Mesenchymal stem cell (in vitro differentiated cells and primary cell): ENCODE measurements at regions not wholly inside any gene's neighbourhood (a gene's known extent, or its start where the extent isn't known, plus 50 kb on each side); places are given as distances from the start of the nearest gene placed in this dataset.

Source experiments
- DNase-seq: peaks from one replicate; pipeline ENCODE4 v3.0.0-alpha.2; 2013
- H2AFZ ChIP-seq: one replicate; pipeline ENCODE4 v1.6.1; 2013; ENCODE audit warnings: low read depth, mild to moderate bottlenecking, control low read depth, inconsistent platforms, low read length, moderate library complexity
- H2AK5ac ChIP-seq: 2 replicates; pipeline ENCODE4 v1.6.1; 2013; ENCODE audit warnings: low read length, moderate library complexity, mild to moderate bottlenecking, inconsistent platforms; ENCODE audit not compliant: severe bottlenecking
- H2BK120ac ChIP-seq: one replicate; pipeline ENCODE4 v1.6.1; 2013; ENCODE audit warnings: low read depth, mild to moderate bottlenecking, inconsistent platforms, low read length, moderate library complexity
- H2BK12ac ChIP-seq, 2 experiments: one replicate each; pipeline ENCODE4 v1.6.1; 2013; ENCODE audit warnings: inconsistent platforms in 2 of 2, low read length in 2 of 2, mild to moderate bottlenecking in 2 of 2, moderate library complexity in 2 of 2, control low read depth in 1 of 2
- H2BK15ac ChIP-seq: one replicate; pipeline ENCODE4 v1.6.1; 2013; ENCODE audit warnings: mild to moderate bottlenecking, low read depth, inconsistent platforms; ENCODE audit not compliant: poor library complexity, severe bottlenecking
- H2BK5ac ChIP-seq: 2 replicates; pipeline ENCODE4 v1.6.1; 2013; ENCODE audit warnings: low read depth, mild to moderate bottlenecking, low read length, control low read depth, inconsistent platforms; ENCODE audit not compliant: poor library complexity, severe bottlenecking
- H3K14ac ChIP-seq, 2 experiments: one replicate each; pipeline ENCODE4 v1.6.1; 2013; ENCODE audit warnings: inconsistent platforms in 2 of 2, low read length in 2 of 2, control low read depth in 1 of 2, mild to moderate bottlenecking in 1 of 2, moderate library complexity in 1 of 2
- H3K18ac ChIP-seq, 2 experiments: one replicate each; pipeline ENCODE4 v1.6.1; 2013; ENCODE audit warnings: inconsistent platforms in 2 of 2, low read length in 2 of 2, control low read depth in 1 of 2, low read depth in 1 of 2, mild to moderate bottlenecking in 1 of 2
- H3K23ac ChIP-seq, 2 experiments: one replicate each; pipeline ENCODE4 v1.6.1; 2013; ENCODE audit warnings: inconsistent platforms in 2 of 2, low read length in 2 of 2, mild to moderate bottlenecking in 2 of 2, moderate library complexity in 2 of 2, control low read depth in 1 of 2
- H3K27ac ChIP-seq: 2 replicates; pipeline ENCODE4 v1.5.1; 2013; ENCODE audit warnings: mild to moderate bottlenecking, moderate library complexity, low read length, control low read depth, inconsistent platforms; ENCODE audit not compliant: poor library complexity, severe bottlenecking
- H3K27me3 ChIP-seq, 2 experiments: 2 replicates each; pipeline versions ENCODE4 v1.6.1 to v1.7.0; 2013; ENCODE audit warnings: low read length in 2 of 2, mild to moderate bottlenecking in 2 of 2, moderate library complexity in 2 of 2, control low read depth in 1 of 2, inconsistent platforms in 1 of 2; ENCODE audit not compliant: control insufficient read depth in 1 of 2, insufficient read depth in 1 of 2
- H3K36me3 ChIP-seq, 2 experiments: 2 replicates each; pipeline versions ENCODE4 v1.6.1 to v1.7.0; 2013; ENCODE audit warnings: low read length in 2 of 2, control low read depth in 1 of 2, inconsistent platforms in 1 of 2, low read depth in 1 of 2, mild to moderate bottlenecking in 1 of 2; ENCODE audit not compliant: insufficient read depth in 2 of 2, control insufficient read depth in 1 of 2
- H3K4ac ChIP-seq, 2 experiments: one replicate each; pipeline ENCODE4 v1.6.1; 2013; ENCODE audit warnings: inconsistent platforms in 2 of 2, low read length in 2 of 2, mild to moderate bottlenecking in 2 of 2, moderate library complexity in 2 of 2, control low read depth in 1 of 2, low read depth in 1 of 2
- H3K4me1 ChIP-seq: 2 replicates; pipeline ENCODE4 v1.6.1; 2013; ENCODE audit warnings: low read depth, low read length, control low read depth; ENCODE audit not compliant: control insufficient read depth, insufficient read depth
- H3K4me2 ChIP-seq: 2 replicates; pipeline ENCODE4 v1.6.1; 2013; ENCODE audit warnings: low read length, mild to moderate bottlenecking, inconsistent platforms; ENCODE audit not compliant: poor library complexity, severe bottlenecking
- H3K4me3 ChIP-seq, 2 experiments: 2 replicates each; pipeline versions ENCODE4 v1.5.1 to v1.7.0; 2013; ENCODE audit warnings: low read length in 2 of 2, mild to moderate bottlenecking in 2 of 2, control low read depth in 1 of 2, low read depth in 1 of 2; ENCODE audit not compliant: insufficient read depth in 1 of 2
- H3K79me1 ChIP-seq: replicated peaks from 2 replicates; pipeline ENCODE4 v1.6.1; 2013; ENCODE audit warnings: mild to moderate bottlenecking, control low read depth, low read length, inconsistent platforms; ENCODE audit not compliant: poor library complexity, severe bottlenecking
- H3K9ac ChIP-seq: 2 replicates; pipeline ENCODE4 v1.7.0; 2013; ENCODE audit warnings: mild to moderate bottlenecking, low read length, moderate library complexity
- H3K9me3 ChIP-seq: 2 replicates; pipeline ENCODE4 v1.7.0; 2013; ENCODE audit warnings: mild to moderate bottlenecking, low read length; ENCODE audit not compliant: control insufficient read depth
- H4K8ac ChIP-seq: one replicate; pipeline ENCODE4 v1.6.1; 2013; ENCODE audit warnings: inconsistent platforms, mild to moderate bottlenecking, low read length, moderate library complexity
- H4K91ac ChIP-seq: one replicate; pipeline ENCODE4 v1.6.1; 2013; ENCODE audit warnings: mild to moderate bottlenecking, low read length, inconsistent platforms
- WGBS: methylation state at CpG from one replicate; pipeline ENCODE4 v1.1.7; 2013; ENCODE audit warnings: mixed read lengths; 5-methylcytosine and 5-hydroxymethylcytosine counted together

- no peak overlapping the region for H2BK5ac ChIP-seq
- H4K8ac ChIP-seq, result no peak overlapping the region
- H3K14ac ChIP-seq, result no peak overlapping the region
- no peak for DNase-seq
- no peak overlapping the region for H4K91ac ChIP-seq
- H2AK5ac ChIP-seq, result no peak overlapping the region
- no peak overlapping the region for H3K9ac ChIP-seq
- no peak overlapping the region for H2BK15ac ChIP-seq
- H3K23ac ChIP-seq, result no peak overlapping the region
- no peak overlapping the region for H3K18ac ChIP-seq
- H2BK12ac ChIP-seq, result no peak overlapping the region
- H3K4me2 ChIP-seq, result no peak overlapping the region
- H3K9me3 ChIP-seq, result peaks cover 14% of the 10 kb centered on the region
- H3K4me3 ChIP-seq, result no peak overlapping the region
- H3K27me3 ChIP-seq, result no peaks in the 10 kb centered on the region
- H3K79me1 ChIP-seq, result no peaks in the 10 kb centered on the region
- H3K36me3 ChIP-seq, result no peaks in the 10 kb centered on the region
- H3K27ac ChIP-seq, result no peak overlapping the region
- no peak overlapping the region for H2AFZ ChIP-seq
- 76% methylated on average over 2 of the region's 6 CpGs for WGBS
- no peak overlapping the region for H2BK120ac ChIP-seq
- no peak overlapping the region for H3K4ac ChIP-seq
- H3K4me1 ChIP-seq, result no peaks in the 10 kb centered on the region
These were observed 491.3 kb upstream of the RBFOX1 start for GRCh38 chr16:6841392-6841791.

DNA sequence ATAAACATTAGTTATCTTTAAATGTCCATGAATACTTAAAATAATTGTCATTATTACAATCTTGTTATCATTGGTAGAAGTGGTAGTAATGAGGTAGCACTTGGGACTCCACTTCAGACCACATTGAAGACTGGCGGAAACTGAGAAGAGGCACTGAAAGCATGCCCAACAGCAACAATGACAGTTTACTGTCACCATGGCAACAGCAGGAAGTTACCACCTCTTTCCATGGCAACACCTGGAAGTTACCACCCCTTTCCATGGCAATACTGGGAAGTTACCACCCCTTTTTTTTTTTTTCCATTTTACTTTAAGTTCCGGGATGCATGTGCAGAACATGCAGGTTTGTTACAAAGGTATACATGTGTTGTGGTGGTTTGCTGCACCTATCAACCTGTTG lies 494.9 kb upstream of the RBFOX1 start:
- Histone ChIP-seq H3K4me2 (no peak overlapping the region), H3K79me1 (no peaks in the 10 kb centered on the region), H2BK120ac (no peak overlapping the region), H2BK15ac (no peak overlapping the region), H3K14ac (no peak overlapping the region), H2BK12ac (no peak overlapping the region), H4K91ac (no peak overlapping the region), H3K9ac (no peak overlapping the region), H3K4me3 (no peak overlapping the region), H3K9me3 (peaks cover 10% of the 10 kb centered on the region), H3K18ac (no peak overlapping the region), H3K27ac (no peak overlapping the region), H3K36me3 (no peaks in the 10 kb centered on the region), H3K23ac (no peak overlapping the region), H2AFZ (no peak overlapping the region), H3K4me1 (no peaks in the 10 kb centered on the region), H2AK5ac (no peak overlapping the region), H2BK5ac (no peak overlapping the region), H3K4ac (no peak overlapping the region), H3K27me3 (no peaks in the 10 kb centered on the region), H4K8ac (no peak overlapping the region)
- 100% methylated on average over 1 of the region's 2 CpGs for WGBS
- no peak for DNase-seq

- no peak overlapping the region for H4K8ac ChIP-seq
- H3K4me3 ChIP-seq, result no peak overlapping the region
- 85% methylated on average over 3 of the region's 3 CpGs for WGBS
- no peak overlapping the region for H3K14ac ChIP-seq
- H2BK5ac ChIP-seq, result no peak overlapping the region
- no peak overlapping the region for H3K23ac ChIP-seq
- no peak overlapping the region for H2AFZ ChIP-seq
- no peak overlapping the region for H2BK12ac ChIP-seq
- no peak overlapping the region for H2BK120ac ChIP-seq
- H3K4me2 ChIP-seq, result no peak overlapping the region
- no peak overlapping the region for H3K18ac ChIP-seq
- H3K36me3 ChIP-seq, result no peaks in the 10 kb centered on the region
- no peak overlapping the region for H3K9ac ChIP-seq
- no peaks in the 10 kb centered on the region for H3K79me1 ChIP-seq
- no peaks in the 10 kb centered on the region for H3K27me3 ChIP-seq
- H2AK5ac ChIP-seq, result no peak overlapping the region
- no peak overlapping the region for H3K4ac ChIP-seq
- no peak for DNase-seq
- H4K91ac ChIP-seq, result no peak overlapping the region
- H3K4me1 ChIP-seq, result no peaks in the 10 kb centered on the region
- peaks cover 17% of the 10 kb centered on the region for H3K9me3 ChIP-seq
- H2BK15ac ChIP-seq, result no peak overlapping the region
- no peak overlapping the region for H3K27ac ChIP-seq
These were observed 495.9 kb upstream of the RBFOX1 start for GRCh38 chr16:6836766-6837165.

- H3K9me3 ChIP-seq, result peaks cover 19% of the 10 kb centered on the region
- H4K8ac ChIP-seq, result no peak overlapping the region
- H3K27me3 ChIP-seq, result no peaks in the 10 kb centered on the region
- H2BK15ac ChIP-seq, result no peak overlapping the region
- H2AFZ ChIP-seq, result no peak overlapping the region
- H3K9ac ChIP-seq, result no peak overlapping the region
- no peak overlapping the region for H3K14ac ChIP-seq
- H2BK12ac ChIP-seq, result no peak overlapping the region
- DNase-seq, result no peak
- H2AK5ac ChIP-seq, result no peak overlapping the region
- H3K79me1 ChIP-seq, result no peaks in the 10 kb centered on the region
- no peak overlapping the region for H3K23ac ChIP-seq
- no peak overlapping the region for H3K27ac ChIP-seq
- H3K4ac ChIP-seq, result no peak overlapping the region
- no peak overlapping the region for H3K4me3 ChIP-seq
- whole genome bisulfite sequencing, result 44% methylated on average over 1 of the region's 5 CpGs
- H3K4me1 ChIP-seq, result no peaks in the 10 kb centered on the region
- no peak overlapping the region for H2BK5ac ChIP-seq
- no peaks in the 10 kb centered on the region for H3K36me3 ChIP-seq
- no peak overlapping the region for H3K4me2 ChIP-seq
- no peak overlapping the region for H3K18ac ChIP-seq
- H4K91ac ChIP-seq, result no peak overlapping the region
- H2BK120ac ChIP-seq, result no peak overlapping the region
These were observed 496.7 kb upstream of the RBFOX1 start for GRCh38 chr16:6835941-6836340.
